ENCODE measurements at regions not wholly inside any gene's neighbourhood (a gene's known extent, or its start where the extent isn't known, plus 50 kb on each side); places are given as distances from the start of the nearest gene placed in this dataset.
"Not testable (repeated sequence)": the region's sequence is repeated elsewhere in the genome, so short reads cannot be mapped to it uniquely, and the experiment has no call there.

DNA sequence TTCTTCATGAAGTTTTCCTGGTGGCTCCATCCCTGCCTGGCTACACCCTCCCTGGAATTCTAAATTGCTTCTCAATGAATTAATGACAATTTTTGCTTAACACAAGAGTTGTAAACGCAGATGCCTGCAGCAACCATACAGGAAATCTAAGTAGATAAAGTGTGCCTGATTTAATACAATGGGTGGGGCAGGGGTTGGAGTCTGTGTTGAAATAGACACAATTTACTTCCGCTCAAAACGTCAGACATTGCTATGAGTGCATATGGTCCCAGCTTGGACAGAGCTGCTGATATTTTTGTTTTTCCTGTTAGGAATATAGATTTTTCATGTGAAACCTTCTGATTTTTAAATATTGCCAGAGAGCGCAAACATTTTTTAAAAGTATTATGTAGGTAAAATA is 1235.0 kb upstream of the SORCS1 start:
- DNase-seq: no peak

GRCh38 chr10:108393089-108393488 is 1228.6 kb upstream of the SORCS1 start:
- DNase-seq: no peak

DNA sequence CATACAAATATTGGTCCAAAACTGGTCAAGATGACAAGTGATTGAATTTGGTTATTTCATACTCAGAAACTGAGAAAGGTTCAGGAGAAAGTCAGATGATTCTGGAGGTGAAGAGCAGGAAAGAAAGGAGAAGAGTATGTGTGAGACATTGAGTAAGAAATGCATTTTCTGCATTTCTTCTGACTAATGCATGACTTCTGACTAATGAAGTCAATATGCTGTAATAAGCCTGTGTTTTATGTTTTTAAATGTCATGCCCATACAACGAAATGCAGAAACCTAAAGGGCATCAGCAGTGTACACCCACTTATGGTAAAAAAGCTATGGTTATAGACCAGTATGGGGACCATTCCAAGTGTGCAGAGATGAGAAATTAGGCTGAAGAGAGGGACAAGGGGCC is 1227.8 kb upstream of the SORCS1 start:
- DNase-seq: peak in 1 of 2 donors; percentile 6

DNA sequence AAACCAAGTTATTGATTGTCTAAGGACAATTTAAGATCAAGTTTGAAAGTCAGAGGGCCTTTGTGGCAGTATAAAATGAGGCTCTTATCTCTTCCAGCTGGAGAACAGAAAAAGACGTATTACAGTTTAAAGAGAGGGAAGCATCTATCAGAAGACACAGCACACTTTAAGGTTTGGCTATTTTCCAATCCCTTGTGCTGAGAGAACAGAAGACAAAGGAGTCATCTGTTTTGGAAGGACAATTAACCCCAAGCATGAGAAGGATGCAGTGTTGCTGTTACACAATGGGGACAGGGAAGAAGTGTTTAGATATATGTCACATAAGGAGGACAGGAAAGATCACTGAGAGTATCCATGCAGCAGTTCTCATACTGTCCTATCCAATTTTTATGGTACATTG is 1224.2 kb upstream of the SORCS1 start:
- no peak for DNase-seq

DNA sequence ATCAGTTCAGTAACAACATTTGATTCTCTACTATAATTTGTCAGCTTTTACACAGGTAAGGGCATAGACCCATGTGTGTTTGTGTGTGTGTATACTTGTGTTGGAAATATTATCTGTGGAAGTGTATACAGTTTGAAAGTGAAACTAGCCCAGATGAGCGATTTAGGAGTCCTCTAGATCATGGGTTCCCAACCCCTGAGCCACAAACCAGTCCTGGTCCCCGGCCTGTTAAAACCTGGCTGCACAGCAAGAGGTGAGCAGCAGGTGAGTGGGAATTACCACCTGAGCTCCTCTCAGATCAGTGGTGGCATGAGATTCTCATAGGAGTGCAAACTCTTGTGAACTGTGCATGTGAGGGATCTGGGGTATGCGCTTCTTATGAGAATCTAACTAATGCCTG is 1221.5 kb upstream of the SORCS1 start:
- DNase-seq: no peak

DNA sequence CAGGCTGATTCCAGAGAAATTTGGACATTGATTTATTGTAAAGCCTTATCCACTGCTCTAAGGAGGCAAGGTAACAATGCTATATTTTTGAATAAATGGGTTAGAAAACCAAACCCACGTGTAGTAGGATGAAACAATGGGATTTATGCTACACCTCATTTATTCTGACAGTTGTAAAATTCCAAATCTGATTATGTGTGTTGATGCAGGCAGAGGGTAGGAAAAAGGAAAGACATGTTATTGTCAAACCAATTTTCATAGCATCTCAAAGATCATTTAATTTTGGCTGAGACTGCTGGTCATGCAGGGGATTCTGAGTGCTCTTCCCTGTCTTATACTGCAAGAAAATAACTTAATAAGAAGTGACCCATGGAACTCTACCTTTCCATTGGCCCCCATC is 1219.9 kb upstream of the SORCS1 start:
- DNase-seq: no peak

- DNase-seq: no peak
These were observed 1214.3 kb upstream of the SORCS1 start for GRCh38 chr10:108378779-108379178.

DNA sequence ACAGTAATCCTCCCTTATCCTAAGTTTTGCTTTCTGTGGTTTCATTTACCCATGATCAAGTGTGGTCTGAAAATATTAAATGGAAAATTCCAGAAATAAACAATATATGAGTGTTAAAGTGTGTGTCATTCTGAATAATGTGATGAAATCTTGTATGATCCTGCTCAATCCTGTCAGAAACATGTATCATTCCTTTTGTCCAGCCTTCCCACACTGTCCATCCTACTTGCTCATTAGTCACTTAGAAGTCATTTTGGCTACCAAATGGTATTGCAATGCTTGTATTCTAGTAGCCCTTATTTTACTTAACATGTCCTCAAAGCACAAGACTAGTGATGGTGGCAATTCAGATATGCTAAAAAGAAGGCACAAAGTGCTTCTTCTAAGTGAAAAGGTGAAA is 1211.2 kb upstream of the SORCS1 start:
- no peak for DNase-seq

- no peak for DNase-seq
These were observed 1210.5 kb upstream of the SORCS1 start for GRCh38 chr10:108374991-108375390.

- DNase-seq: no peak
These were observed 1201.0 kb upstream of the SORCS1 start for GRCh38 chr10:108365541-108365940.

- no peak for DNase-seq
These were observed 1199.1 kb upstream of the SORCS1 start for GRCh38 chr10:108363576-108363975.

DNA sequence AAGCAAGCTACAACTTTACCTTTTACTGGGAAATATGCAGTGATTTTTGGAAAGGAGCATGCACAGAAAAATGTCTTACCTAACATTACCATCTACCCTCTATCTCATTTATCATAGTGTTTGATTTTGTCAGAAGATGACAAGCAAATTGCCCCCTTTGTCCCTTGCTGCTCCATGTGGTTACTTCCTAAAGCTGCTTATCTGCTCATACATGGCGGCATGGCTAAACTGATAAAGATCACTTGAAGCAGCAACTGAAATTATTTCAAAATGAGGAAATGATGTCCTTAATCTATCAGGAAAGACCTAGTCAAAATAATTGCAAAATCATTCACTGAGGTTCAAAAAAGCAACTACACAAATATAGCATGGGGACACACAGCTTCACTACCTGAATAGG is 1198.5 kb upstream of the SORCS1 start:
- DNase-seq: no peak

GRCh38 chr10:108362296-108362695 is 1197.8 kb upstream of the SORCS1 start:
- no peak for DNase-seq

DNA sequence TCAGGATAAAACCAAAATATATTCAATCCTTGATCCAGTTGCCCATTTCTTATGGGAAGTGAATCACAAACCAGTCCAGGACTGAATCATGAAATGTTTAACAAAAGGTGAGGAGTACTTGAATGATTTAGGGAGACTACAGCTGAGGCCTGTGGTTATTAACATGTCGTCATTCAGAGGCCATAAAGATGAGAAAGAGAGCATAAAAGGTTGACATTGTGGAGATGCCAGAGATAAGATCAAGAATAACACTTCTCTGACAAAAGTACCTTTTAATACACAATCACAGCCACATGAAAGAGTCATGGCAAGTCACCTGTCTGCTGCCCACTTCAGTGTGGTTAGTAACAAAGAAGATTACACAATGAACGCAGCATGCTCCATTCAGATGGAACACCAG is 1195.7 kb upstream of the SORCS1 start:
- DNase-seq: no peak

DNA sequence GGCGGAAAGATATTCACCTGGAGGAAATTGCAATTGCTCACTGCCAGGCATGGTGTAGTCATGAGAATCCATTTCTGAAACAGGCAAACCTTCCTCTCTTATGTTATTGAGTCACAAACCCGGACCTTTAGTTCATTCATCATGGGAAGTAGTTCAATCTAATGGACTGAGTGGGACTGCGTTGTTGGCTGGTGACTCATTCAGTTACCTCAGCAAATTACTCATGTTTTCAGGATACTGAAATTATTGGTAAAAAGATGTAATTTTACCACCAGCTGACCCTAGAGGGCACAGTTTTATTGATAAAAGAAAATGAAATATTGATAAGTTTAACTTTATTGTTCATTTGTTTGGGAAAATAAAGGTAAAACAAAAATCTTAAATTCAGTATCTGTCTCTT is 1194.4 kb upstream of the SORCS1 start:
- peak; percentile 31 to 63 for DNase-seq

- DNase-seq: no peak
These were observed 1188.3 kb upstream of the SORCS1 start for GRCh38 chr10:108352771-108353170.

GRCh38 chr10:108348215-108348614 is 1183.7 kb upstream of the SORCS1 start:
- no peak for DNase-seq

DNA sequence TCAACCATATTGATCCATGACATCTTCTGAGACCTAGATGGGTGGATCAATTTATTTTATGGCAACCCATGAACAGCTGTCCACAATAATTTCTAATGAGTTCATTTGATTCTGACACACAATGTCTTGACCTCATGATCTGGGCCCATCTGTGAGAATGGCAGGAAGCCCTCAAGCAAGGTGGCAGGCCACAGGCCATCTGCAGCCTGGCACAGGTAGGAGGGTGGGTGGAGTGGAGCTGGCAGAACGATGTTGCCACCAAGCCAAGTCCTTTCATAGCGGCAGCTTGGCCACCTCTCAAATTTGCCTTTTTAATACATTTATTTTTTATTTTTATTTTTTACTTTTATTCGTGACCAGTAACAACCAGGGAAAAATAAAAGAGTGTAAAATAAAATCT is 1181.6 kb upstream of the SORCS1 start:
- no peak for DNase-seq

DNA sequence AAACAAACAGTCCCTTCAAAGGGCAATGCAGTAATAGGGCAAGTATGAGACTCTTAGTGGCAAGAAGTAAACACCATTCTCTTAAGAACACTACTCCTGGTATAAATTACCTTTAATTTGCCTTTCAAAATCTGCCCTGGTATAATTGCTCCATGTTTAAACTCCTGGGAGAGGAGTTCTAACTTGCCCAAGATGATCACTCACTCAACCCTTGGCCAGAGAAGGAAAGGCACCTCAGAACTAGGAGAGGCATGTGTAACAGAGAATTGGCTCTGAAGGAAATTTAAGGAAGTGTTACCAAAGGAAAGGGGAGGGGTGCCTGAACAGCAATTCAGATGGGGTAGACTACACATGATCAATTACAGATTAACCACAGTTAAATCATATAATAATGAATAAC is 1173.6 kb upstream of the SORCS1 start:
- no peak for DNase-seq

DNA sequence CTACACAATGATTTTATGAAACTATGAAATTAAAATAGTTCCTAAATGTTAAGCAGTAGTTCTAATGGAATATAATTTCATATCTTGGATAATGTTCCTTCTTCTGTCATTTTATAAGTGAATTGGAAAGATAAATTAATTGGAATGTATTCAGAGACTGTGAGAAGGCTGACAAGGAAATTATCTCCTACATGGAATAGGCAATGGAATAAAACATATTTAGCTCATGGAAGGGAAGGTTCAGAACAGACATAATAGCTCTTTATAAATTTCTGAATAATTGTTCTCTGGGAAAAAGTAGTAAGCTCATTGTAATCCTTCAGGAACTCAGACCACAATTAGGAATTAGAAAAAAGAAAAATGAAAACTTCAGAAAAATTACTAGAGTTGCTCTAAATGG is 1172.3 kb upstream of the SORCS1 start:
- DNase-seq: no peak

- DNase-seq: no peak
These were observed 1163.2 kb upstream of the SORCS1 start for GRCh38 chr10:108327706-108328105.

- no peak for DNase-seq
These were observed 1158.8 kb upstream of the SORCS1 start for GRCh38 chr10:108323274-108323798.

DNA sequence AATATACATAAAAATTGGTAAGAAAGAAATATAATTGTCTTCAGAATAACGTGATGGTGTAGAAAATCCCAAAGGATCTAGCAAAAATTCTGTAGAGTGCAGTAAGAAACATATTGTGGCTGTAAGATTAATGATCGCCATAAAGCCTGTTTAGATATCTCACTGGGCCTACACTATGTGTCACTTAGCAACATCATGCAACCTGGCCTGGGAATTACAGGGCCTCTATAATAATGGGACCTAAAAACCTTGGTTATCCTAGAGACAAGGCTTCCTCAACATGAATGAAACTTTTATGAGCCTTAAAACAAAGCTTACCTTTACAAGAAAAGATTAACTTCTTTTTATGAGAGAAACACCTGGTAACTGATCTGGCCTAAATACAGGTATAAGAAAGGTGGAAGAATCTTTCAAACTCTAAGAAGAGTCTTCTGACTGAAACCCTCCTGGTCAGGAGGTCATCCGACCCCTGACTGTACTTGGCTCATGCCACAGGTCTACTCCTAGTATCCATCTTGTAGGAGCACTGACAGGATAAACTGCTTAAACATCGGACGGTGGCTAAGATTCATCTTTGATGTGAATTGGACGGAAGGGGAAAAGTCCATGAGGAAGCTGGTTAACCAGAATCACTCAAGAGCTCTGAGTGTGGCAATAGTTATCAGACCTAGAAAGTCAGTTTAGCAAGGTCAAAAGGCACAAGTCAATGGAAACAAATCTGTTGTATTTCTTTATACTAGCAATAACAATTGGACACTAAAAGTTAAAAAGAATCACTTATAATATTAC is 1155.1 kb upstream of the SORCS1 start:
- no peak for DNase-seq

- not testable (repeated sequence) for DNase-seq
These were observed 1151.1 kb upstream of the SORCS1 start for GRCh38 chr10:108315636-108316035.

DNA sequence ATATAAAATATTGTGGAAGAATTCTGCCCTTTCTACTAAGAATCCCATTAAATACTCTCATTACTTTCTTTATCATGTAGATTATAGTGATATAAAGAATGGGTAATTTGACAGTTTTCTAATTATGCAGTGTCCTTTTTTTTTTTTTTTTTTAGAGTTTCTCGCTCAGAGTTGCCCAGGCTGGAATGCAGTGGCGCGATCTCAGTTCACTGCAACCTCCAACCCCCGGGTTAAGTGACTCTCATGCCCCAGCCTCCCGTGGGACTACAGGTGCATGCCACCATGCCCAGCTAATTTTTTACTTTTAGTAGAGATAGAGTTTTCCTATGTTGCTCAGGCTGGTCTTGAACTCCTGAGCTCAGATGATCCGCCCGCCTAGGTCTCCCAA is 1143.4 kb upstream of the SORCS1 start:
- no peak for DNase-seq

All from inflammatory macrophage (primary cell).